ENCODE measurements at regions not wholly inside any gene's neighbourhood (a gene's known extent, or its start where the extent isn't known, plus 50 kb on each side); places are given as distances from the start of the nearest gene placed in this dataset.

DNA sequence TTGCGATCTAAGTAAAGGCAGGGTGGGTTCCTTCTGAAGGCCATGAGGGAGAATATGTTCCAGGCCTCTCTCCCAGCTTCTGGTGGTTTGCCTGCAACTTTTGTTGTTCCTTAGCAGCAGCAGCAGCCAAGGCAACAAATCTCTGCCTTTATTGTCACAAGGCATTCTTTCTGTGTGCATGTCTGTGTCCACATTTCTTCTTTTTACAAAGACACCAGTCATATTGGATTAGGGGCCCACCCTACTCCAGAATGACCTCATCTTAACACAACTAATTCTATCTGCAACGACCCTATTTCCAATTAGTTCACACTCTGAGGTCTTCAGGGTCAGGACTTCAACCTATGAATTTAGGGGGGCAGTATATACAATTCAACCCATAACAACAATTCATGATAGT is 587.5 kb downstream of the XIRP2 start:
- no peaks in the 10 kb centered on the region for H4K20me1 ChIP-seq (ENCODE audit: insufficient read depth, low read length)
- ChIA-PET POLR2A (no interaction called here), CTCF (ENCODE audit: unreplicated experiment) (no interaction called here)
- H3K79me2 ChIP-seq (ENCODE audit: insufficient read depth, low read depth, low read length) = no peaks in the 10 kb centered on the region
- H2AFZ ChIP-seq (ENCODE audit: low read length) = no peak overlapping the region
- H3K9me3 ChIP-seq (ENCODE audit: low read length) = no peaks in the 10 kb centered on the region
- no peak for DNase-seq (ENCODE audit: low spot score)
- no peak overlapping the region for H3K4me3 ChIP-seq (ENCODE audit: low read depth, low read length, poor library complexity, severe bottlenecking)
- H3K27ac ChIP-seq (ENCODE audit: low read depth, low read length, poor library complexity, severe bottlenecking) = no peak overlapping the region
- no peaks in the 10 kb centered on the region for H3K36me3 ChIP-seq (ENCODE audit: insufficient read depth, low read length)
- no peak overlapping the region for H3K4me2 ChIP-seq (ENCODE audit: low read length)
- H3K9me2 ChIP-seq (ENCODE audit: insufficient read depth, low read length) = no peaks in the 10 kb centered on the region
- TF ChIP-seq, protein P1, sequence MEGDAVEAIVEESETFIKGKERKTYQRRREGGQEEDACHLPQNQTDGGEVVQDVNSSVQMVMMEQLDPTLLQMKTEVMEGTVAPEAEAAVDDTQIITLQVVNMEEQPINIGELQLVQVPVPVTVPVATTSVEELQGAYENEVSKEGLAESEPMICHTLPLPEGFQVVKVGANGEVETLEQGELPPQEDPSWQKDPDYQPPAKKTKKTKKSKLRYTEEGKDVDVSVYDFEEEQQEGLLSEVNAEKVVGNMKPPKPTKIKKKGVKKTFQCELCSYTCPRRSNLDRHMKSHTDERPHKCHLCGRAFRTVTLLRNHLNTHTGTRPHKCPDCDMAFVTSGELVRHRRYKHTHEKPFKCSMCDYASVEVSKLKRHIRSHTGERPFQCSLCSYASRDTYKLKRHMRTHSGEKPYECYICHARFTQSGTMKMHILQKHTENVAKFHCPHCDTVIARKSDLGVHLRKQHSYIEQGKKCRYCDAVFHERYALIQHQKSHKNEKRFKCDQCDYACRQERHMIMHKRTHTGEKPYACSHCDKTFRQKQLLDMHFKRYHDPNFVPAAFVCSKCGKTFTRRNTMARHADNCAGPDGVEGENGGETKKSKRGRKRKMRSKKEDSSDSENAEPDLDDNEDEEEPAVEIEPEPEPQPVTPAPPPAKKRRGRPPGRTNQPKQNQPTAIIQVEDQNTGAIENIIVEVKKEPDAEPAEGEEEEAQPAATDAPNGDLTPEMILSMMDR (conservative IDR thresholded peaks at IDR 0.05; ENCODE audit: low read length) = no peak
- no peak for TF ChIP-seq EZH2phosphoT487 (IDR thresholded peaks at IDR 0.05; ENCODE audit: borderline replicate concordance, low read depth, low read length)
- no TSS peak for BruUV-seq (replicated peaks)
- H3K4me1 ChIP-seq (ENCODE audit: insufficient read depth, low read length, poor library complexity, severe bottlenecking) = no peaks in the 10 kb centered on the region
- intact Hi-C loops (cut with micrococcal nuclease; ENCODE audit: unreplicated experiment) = no loop called here

DNA sequence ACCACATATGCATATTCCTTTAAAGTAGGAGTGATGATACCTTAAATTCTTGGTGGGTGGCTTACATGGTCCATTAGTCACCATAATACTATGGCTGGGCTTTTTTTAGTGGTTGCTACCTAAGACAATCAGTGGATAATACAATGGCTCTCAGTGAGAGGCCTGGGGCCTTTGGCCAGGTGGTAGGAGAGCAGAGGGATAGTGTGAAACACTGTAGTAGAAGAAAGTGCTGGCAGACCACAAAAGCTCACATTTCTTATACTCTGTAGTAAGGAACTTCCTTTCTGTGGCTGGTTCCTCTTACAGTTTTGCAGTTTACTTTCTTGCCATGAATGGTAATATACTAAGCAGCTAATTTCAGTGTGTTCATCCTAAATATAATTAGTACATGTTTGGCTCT is 583.5 kb downstream of the XIRP2 start:
- Histone ChIP-seq H3K9me3 (ENCODE audit: low read length) (no peaks in the 10 kb centered on the region), H3K4me1 (ENCODE audit: insufficient read depth, low read length, poor library complexity, severe bottlenecking) (no peaks in the 10 kb centered on the region), H2AFZ (ENCODE audit: low read length) (no peak overlapping the region), H4K20me1 (ENCODE audit: insufficient read depth, low read length) (no peaks in the 10 kb centered on the region), H3K36me3 (ENCODE audit: insufficient read depth, low read length) (no peaks in the 10 kb centered on the region), H3K4me2 (ENCODE audit: low read length) (no peak overlapping the region), H3K27ac (ENCODE audit: low read depth, low read length, poor library complexity, severe bottlenecking) (no peak overlapping the region), H3K79me2 (ENCODE audit: insufficient read depth, low read depth, low read length) (no peaks in the 10 kb centered on the region), H3K4me3 (ENCODE audit: low read depth, low read length, poor library complexity, severe bottlenecking) (no peak overlapping the region), H3K9me2 (ENCODE audit: insufficient read depth, low read length) (no peaks in the 10 kb centered on the region)
- POLR2A ChIA-PET = interaction anchor here (0.6 to 1.1 kb wide), 4 partner anchors 9 to 104 kb away, joined by 3 to 5 read pairs (median 4); no protein-coding TSS in a partner anchor
- intact Hi-C loops (cut with micrococcal nuclease; ENCODE audit: unreplicated experiment) = no loop called here
- BruUV-seq (replicated peaks) = no TSS peak
- no peak for TF ChIP-seq EZH2phosphoT487 (IDR thresholded peaks at IDR 0.05; ENCODE audit: borderline replicate concordance, low read depth, low read length)
- TF ChIP-seq, protein P1 (conservative IDR thresholded peaks at IDR 0.05; ENCODE audit: low read length) = no peak
- CTCF ChIA-PET (ENCODE audit: unreplicated experiment) = no interaction called here
- DNase-seq (ENCODE audit: low spot score) = no peak

DNA sequence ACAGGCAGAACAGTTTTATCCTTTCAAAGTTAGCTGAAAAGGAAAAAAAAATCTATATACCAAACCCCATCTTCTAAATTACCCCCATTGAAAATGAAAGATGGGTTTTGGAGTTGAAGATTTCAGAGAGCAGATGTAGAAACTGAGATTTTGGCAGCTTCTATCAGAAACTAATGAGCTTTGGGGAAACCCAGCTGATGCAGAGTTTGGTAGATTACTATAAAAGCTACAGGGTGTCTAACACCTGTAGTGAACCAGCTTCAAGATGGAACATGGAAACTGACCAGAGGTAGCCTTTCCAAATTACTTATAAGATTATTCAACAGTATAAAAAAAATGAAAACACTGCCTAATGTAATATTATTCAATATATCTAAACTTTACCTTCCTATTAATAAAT is 583.1 kb downstream of the XIRP2 start:
- ChIA-PET POLR2A (interaction anchor here (0.6 to 1.1 kb wide), 5 partner anchors 9 to 105 kb away, joined by 3 to 5 read pairs (median 3); no protein-coding TSS in a partner anchor), CTCF (ENCODE audit: unreplicated experiment) (no interaction called here)

More for the DNA sequence above, 583.1 kb downstream of the XIRP2 start:
- H2AFZ ChIP-seq (ENCODE audit: low read length) = no peak overlapping the region
- no peaks in the 10 kb centered on the region for H3K4me1 ChIP-seq (ENCODE audit: insufficient read depth, low read length, poor library complexity, severe bottlenecking)
- intact Hi-C loops (cut with micrococcal nuclease; ENCODE audit: unreplicated experiment) = no loop called here
- DNase-seq (ENCODE audit: low spot score) = no peak
- H3K79me2 ChIP-seq (ENCODE audit: insufficient read depth, low read depth, low read length) = no peaks in the 10 kb centered on the region
- BruUV-seq (replicated peaks) = no TSS peak
- H3K9me3 ChIP-seq (ENCODE audit: low read length) = no peaks in the 10 kb centered on the region
- no peak overlapping the region for H3K4me3 ChIP-seq (ENCODE audit: low read depth, low read length, poor library complexity, severe bottlenecking)
- no peaks in the 10 kb centered on the region for H3K9me2 ChIP-seq (ENCODE audit: insufficient read depth, low read length)
- no peak overlapping the region for H3K4me2 ChIP-seq (ENCODE audit: low read length)
- TF ChIP-seq, protein P1 (conservative IDR thresholded peaks at IDR 0.05; ENCODE audit: low read length) = no peak
- TF ChIP-seq EZH2phosphoT487 (IDR thresholded peaks at IDR 0.05; ENCODE audit: borderline replicate concordance, low read depth, low read length) = no peak
- no peaks in the 10 kb centered on the region for H3K36me3 ChIP-seq (ENCODE audit: insufficient read depth, low read length)
- H3K27ac ChIP-seq (ENCODE audit: low read depth, low read length, poor library complexity, severe bottlenecking) = no peak overlapping the region
- no peaks in the 10 kb centered on the region for H4K20me1 ChIP-seq (ENCODE audit: insufficient read depth, low read length)
